Neural cell (in vitro differentiated cells): ENCODE measurements at regions not wholly inside any gene's neighbourhood (a gene's known extent, or its start where the extent isn't known, plus 50 kb on each side); places are given as distances from the start of the nearest gene placed in this dataset.

Experiments
- H2AFZ ChIP-seq: fragments of 200-600, 300-800 bp; sonication (generic), shearing (Covaris generic); 2 replicates; pipeline ENCODE4 v1.6.0; 2014; ENCODE audit warnings: low read depth, mild to moderate bottlenecking, antibody characterized with exemption, low read length, moderate library complexity
- H3F3A ChIP-seq: fragments of 200-600 bp; shearing (Covaris generic); 2 replicates; pipeline ENCODE4 v1.6.1; 2016; ENCODE audit warnings: mild to moderate bottlenecking, moderate library complexity, mixed read lengths, antibody characterized with exemption, low read length; ENCODE audit not compliant: insufficient read depth, poor library complexity, severe bottlenecking
- H3K27ac ChIP-seq: fragments of 200-600, 300-800 bp; sonication (generic), shearing (Covaris generic); 2 replicates; pipeline ENCODE4 v1.5.1; 2014; ENCODE audit warnings: mild to moderate bottlenecking, low read length, moderate library complexity
- H3K27me3 ChIP-seq: fragments of 300-800, 200-600 bp; sonication (generic), shearing (Covaris generic); 2 replicates; pipeline ENCODE4 v1.6.0; 2014; ENCODE audit warnings: mild to moderate bottlenecking, low read depth, low read length, moderate library complexity; ENCODE audit not compliant: insufficient read depth
- H3K36me3 ChIP-seq: fragments of 300-800, 200-600 bp; sonication (generic), shearing (Covaris generic); 2 replicates; pipeline ENCODE4 v1.5.1; 2014; ENCODE audit warnings: mild to moderate bottlenecking, antibody characterized with exemption, low read length, moderate library complexity; ENCODE audit not compliant: insufficient read depth
- H3K4me2 ChIP-seq: fragments of 300-800, 200-600 bp; sonication (generic), shearing (Covaris generic); 2 replicates; pipeline ENCODE4 v1.6.0; 2014; ENCODE audit warnings: mild to moderate bottlenecking, low read length
- H3K4me3 ChIP-seq: fragments of 300-800, 200-600 bp; sonication (generic), shearing (Covaris generic); 2 replicates; pipeline ENCODE4 v1.5.1; 2014; ENCODE audit warnings: mild to moderate bottlenecking, low read length, moderate library complexity
- H3K79me2 ChIP-seq: fragments of 200-600 bp; shearing (Covaris generic); replicated peaks from 2 replicates; pipeline ENCODE4 v1.6.0; 2014; ENCODE audit warnings: mild to moderate bottlenecking, low read length, moderate library complexity; ENCODE audit not compliant: insufficient read depth
- H3K9ac ChIP-seq: fragments of 300-800, 200-600 bp; sonication (generic), shearing (Covaris generic); 2 replicates; pipeline ENCODE4 v1.6.1; 2016; ENCODE audit warnings: mild to moderate bottlenecking, low read length, mixed read lengths
- H3K9me2 ChIP-seq: fragments of 200-600 bp; shearing (Covaris generic); 2 replicates; pipeline ENCODE4 v1.6.1; 2016; ENCODE audit warnings: mild to moderate bottlenecking, low read length, mixed read lengths; ENCODE audit not compliant: insufficient read depth
- H3K9me3 ChIP-seq: fragments of 200-600, 300-800 bp; sonication (generic), shearing (Covaris generic); 2 replicates; pipeline ENCODE4 v1.6.1; 2016; ENCODE audit warnings: mild to moderate bottlenecking, mixed run types, low read length, moderate library complexity, mixed read lengths
- H4K20me1 ChIP-seq: fragments of 200-600 bp; shearing (Covaris generic); 2 replicates; pipeline ENCODE4 v1.6.1; 2016; ENCODE audit warnings: mild to moderate bottlenecking, mixed run types; ENCODE audit not compliant: insufficient read depth
- MXI1 ChIP-seq: fragments of 450-650 bp; conservative IDR thresholded peaks from 2 replicates; pipeline ENCODE4 v1.6.1; 2014; ENCODE audit warnings: antibody characterized with exemption, mild to moderate bottlenecking; ENCODE audit not compliant: poor library complexity, severe bottlenecking
- POLR2AphosphoS5 ChIP-seq: IDR thresholded peaks from 2 replicates; pipeline ENCODE4 v1.6.1; 2012
- RAD21 ChIP-seq: fragments of 450-650 bp; conservative IDR thresholded peaks from 2 replicates; pipeline ENCODE4 v1.6.1; 2014; ENCODE audit warnings: antibody characterized with exemption, mild to moderate bottlenecking, moderate library complexity
- TAF1 ChIP-seq: IDR thresholded peaks from 2 replicates; pipeline ENCODE4 v1.6.1; 2012; ENCODE audit warnings: low read depth
- TF ChIP-seq, protein P1 (sequence below): fragments of 450-650 bp; IDR thresholded peaks from 2 replicates; pipeline ENCODE4 v1.5.1; 2014; ENCODE audit warnings: antibody characterized with exemption, mild to moderate bottlenecking, moderate library complexity; ENCODE audit not compliant: poor library complexity, severe bottlenecking
- TF ChIP-seq, protein P2 (sequence below): IDR thresholded peaks from 2 replicates; pipeline ENCODE4 v1.6.1; 2012; ENCODE audit warnings: borderline replicate concordance

GRCh38 chr9:108786901-108787689, 68.7 kb downstream of the ACTL7B start:
- H3K4me2 ChIP-seq: no peak overlapping the region
- no peaks in the 10 kb centered on the region for H3K9me3 ChIP-seq
- no peak overlapping the region for H3K9ac ChIP-seq
- no peaks in the 10 kb centered on the region for H3K9me2 ChIP-seq
- H3K27me3 ChIP-seq: no peaks in the 10 kb centered on the region
- no peaks in the 10 kb centered on the region for H3K36me3 ChIP-seq
- no peaks in the 10 kb centered on the region for H3K79me2 ChIP-seq
- no peak overlapping the region for H3K4me3 ChIP-seq
- no peaks in the 10 kb centered on the region for H3F3A ChIP-seq
- no peak overlapping the region for H3K27ac ChIP-seq
- no peaks in the 10 kb centered on the region for H4K20me1 ChIP-seq
- TF ChIP-seq, protein P1, sequence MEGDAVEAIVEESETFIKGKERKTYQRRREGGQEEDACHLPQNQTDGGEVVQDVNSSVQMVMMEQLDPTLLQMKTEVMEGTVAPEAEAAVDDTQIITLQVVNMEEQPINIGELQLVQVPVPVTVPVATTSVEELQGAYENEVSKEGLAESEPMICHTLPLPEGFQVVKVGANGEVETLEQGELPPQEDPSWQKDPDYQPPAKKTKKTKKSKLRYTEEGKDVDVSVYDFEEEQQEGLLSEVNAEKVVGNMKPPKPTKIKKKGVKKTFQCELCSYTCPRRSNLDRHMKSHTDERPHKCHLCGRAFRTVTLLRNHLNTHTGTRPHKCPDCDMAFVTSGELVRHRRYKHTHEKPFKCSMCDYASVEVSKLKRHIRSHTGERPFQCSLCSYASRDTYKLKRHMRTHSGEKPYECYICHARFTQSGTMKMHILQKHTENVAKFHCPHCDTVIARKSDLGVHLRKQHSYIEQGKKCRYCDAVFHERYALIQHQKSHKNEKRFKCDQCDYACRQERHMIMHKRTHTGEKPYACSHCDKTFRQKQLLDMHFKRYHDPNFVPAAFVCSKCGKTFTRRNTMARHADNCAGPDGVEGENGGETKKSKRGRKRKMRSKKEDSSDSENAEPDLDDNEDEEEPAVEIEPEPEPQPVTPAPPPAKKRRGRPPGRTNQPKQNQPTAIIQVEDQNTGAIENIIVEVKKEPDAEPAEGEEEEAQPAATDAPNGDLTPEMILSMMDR: no peak
- peak; percentile 59 for TF ChIP-seq POLR2AphosphoS5
- TF ChIP-seq TAF1: no peak
- TF ChIP-seq RAD21: no peak
- no peak overlapping the region for H2AFZ ChIP-seq

- no peaks in the 10 kb centered on the region for H3K79me2 ChIP-seq
- H3K4me3 ChIP-seq: no peak overlapping the region
- TF ChIP-seq, protein P2, sequence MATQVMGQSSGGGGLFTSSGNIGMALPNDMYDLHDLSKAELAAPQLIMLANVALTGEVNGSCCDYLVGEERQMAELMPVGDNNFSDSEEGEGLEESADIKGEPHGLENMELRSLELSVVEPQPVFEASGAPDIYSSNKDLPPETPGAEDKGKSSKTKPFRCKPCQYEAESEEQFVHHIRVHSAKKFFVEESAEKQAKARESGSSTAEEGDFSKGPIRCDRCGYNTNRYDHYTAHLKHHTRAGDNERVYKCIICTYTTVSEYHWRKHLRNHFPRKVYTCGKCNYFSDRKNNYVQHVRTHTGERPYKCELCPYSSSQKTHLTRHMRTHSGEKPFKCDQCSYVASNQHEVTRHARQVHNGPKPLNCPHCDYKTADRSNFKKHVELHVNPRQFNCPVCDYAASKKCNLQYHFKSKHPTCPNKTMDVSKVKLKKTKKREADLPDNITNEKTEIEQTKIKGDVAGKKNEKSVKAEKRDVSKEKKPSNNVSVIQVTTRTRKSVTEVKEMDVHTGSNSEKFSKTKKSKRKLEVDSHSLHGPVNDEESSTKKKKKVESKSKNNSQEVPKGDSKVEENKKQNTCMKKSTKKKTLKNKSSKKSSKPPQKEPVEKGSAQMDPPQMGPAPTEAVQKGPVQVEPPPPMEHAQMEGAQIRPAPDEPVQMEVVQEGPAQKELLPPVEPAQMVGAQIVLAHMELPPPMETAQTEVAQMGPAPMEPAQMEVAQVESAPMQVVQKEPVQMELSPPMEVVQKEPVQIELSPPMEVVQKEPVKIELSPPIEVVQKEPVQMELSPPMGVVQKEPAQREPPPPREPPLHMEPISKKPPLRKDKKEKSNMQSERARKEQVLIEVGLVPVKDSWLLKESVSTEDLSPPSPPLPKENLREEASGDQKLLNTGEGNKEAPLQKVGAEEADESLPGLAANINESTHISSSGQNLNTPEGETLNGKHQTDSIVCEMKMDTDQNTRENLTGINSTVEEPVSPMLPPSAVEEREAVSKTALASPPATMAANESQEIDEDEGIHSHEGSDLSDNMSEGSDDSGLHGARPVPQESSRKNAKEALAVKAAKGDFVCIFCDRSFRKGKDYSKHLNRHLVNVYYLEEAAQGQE: no peak
- TF ChIP-seq, protein P1: no peak
- TF ChIP-seq MXI1: no peak
- TF ChIP-seq POLR2AphosphoS5: no peak
- no peak overlapping the region for H3K4me2 ChIP-seq
- H3K27me3 ChIP-seq: no peaks in the 10 kb centered on the region
- no peaks in the 10 kb centered on the region for H4K20me1 ChIP-seq
- no peaks in the 10 kb centered on the region for H3K9me3 ChIP-seq
- H3K36me3 ChIP-seq: no peaks in the 10 kb centered on the region
- no peaks in the 10 kb centered on the region for H3F3A ChIP-seq
- H3K9me2 ChIP-seq: no peaks in the 10 kb centered on the region
- no peak overlapping the region for H3K9ac ChIP-seq
- no peak overlapping the region for H3K27ac ChIP-seq
- no peak overlapping the region for H2AFZ ChIP-seq
Observed at GRCh38 chr9:108786322-108786721, 69.5 kb downstream of the ACTL7B start.
